WTC11 (cell line): ENCODE measurements at regions not wholly inside any gene's neighbourhood (a gene's known extent, or its start where the extent isn't known, plus 50 kb on each side); places are given as distances from the start of the nearest gene placed in this dataset.

ENCODE experiments used
- ATAC-seq: fragments of 200-7000 bp; cut with Tn5 transposase; 2 replicates; pipeline ENCODE4 v1.10.0; 2021; ENCODE audit warnings: mild to moderate bottlenecking, moderate library complexity
- CTCF ChIA-PET: fragments of 300-600 bp; sonication (Branson Sonifier 250); formaldehyde crosslinking; loops from one replicate; lab custom pipeline; 2021; ENCODE audit warnings: antibody characterized with exemption; lab: Charles Lee
- POLR2A ChIA-PET: fragments of 350-600 bp; sonication (Branson Sonifier 250); formaldehyde crosslinking; loops from one replicate; lab custom pipeline; 2021; ENCODE audit warnings: antibody characterized with exemption; lab: Charles Lee
- DNase-seq: peaks from one replicate; pipeline ENCODE4 v3.0.0; 2021; ENCODE audit warnings: low spot score
- H3K27ac Mint-ChIP-seq: 2 replicates; pipeline ENCODE4 v1.8.0; 2021; ENCODE audit warnings: mixed read lengths
- H3K27me3 Mint-ChIP-seq: 2 replicates; pipeline ENCODE4 v1.8.0; 2021; ENCODE audit warnings: low read depth, mild to moderate bottlenecking, moderate library complexity, mixed read lengths
- H3K36me3 Mint-ChIP-seq: 2 replicates; pipeline ENCODE4 v1.8.0; 2021; ENCODE audit warnings: mixed read lengths
- H3K4me1 Mint-ChIP-seq: 2 replicates; pipeline ENCODE4 v1.8.0; 2022; ENCODE audit warnings: mixed read lengths
- H3K4me3 Mint-ChIP-seq: 2 replicates; pipeline ENCODE4 v1.8.0; 2021; ENCODE audit warnings: mild to moderate bottlenecking, moderate library complexity, mixed read lengths
- H3K9me3 Mint-ChIP-seq: 2 replicates; pipeline ENCODE4 v1.8.0; 2021; ENCODE audit warnings: mixed read lengths
- ATF3 ChIP-seq: sonication (generic); formaldehyde crosslinking; conservative IDR thresholded peaks from 2 replicates; pipeline ENCODE4 v1.8.1; 2022; ENCODE audit warnings: mild to moderate bottlenecking, missing genetic modification reagents
- FOXK1 ChIP-seq: sonication (generic); formaldehyde crosslinking; IDR thresholded peaks from 2 replicates; pipeline ENCODE4 v1.8.0; 2022; ENCODE audit warnings: mild to moderate bottlenecking, moderate library complexity, missing genetic modification reagents
- GTF2I ChIP-seq: fragments of 250-450 bp; sonication (Bioruptor Pico); conservative IDR thresholded peaks from 2 replicates; pipeline ENCODE4 v1.4.0; 2021; ENCODE audit warnings: mild to moderate bottlenecking
- HMGA2 ChIP-seq: fragments of 250-450 bp; sonication (Bioruptor Pico); IDR thresholded peaks from 2 replicates; pipeline ENCODE4 v1.4.0; 2021; ENCODE audit warnings: mild to moderate bottlenecking, moderate library complexity
- IRF2 ChIP-seq: sonication (generic); formaldehyde crosslinking; IDR thresholded peaks from 2 replicates; pipeline ENCODE4 v1.8.0; 2022; ENCODE audit warnings: low read depth, missing genetic modification reagents, borderline replicate concordance
- MXD4 ChIP-seq: fragments of 250-450 bp; sonication (Bioruptor Pico); IDR thresholded peaks from 2 replicates; pipeline ENCODE4 v1.8.0; 2021; ENCODE audit warnings: mild to moderate bottlenecking, moderate library complexity, borderline replicate concordance
- NFE2L1 ChIP-seq: sonication (generic); formaldehyde crosslinking; IDR thresholded peaks from 2 replicates; pipeline ENCODE4 v1.8.1; 2023; ENCODE audit warnings: missing genetic modification reagents
- NR3C1 ChIP-seq: sonication (generic); formaldehyde crosslinking; conservative IDR thresholded peaks from 2 replicates; pipeline ENCODE4 v1.8.1; 2023; ENCODE audit warnings: low read depth, mild to moderate bottlenecking, missing genetic modification reagents
- PRRX2 ChIP-seq: fragments of 250-450 bp; sonication (Bioruptor Pico); IDR thresholded peaks from 2 replicates; pipeline ENCODE4 v1.8.0; 2021; ENCODE audit warnings: mild to moderate bottlenecking
- TCF7 ChIP-seq: sonication (generic); formaldehyde crosslinking; IDR thresholded peaks from 2 replicates; pipeline ENCODE4 v1.8.0; 2022; ENCODE audit warnings: mild to moderate bottlenecking, low read depth, missing genetic modification reagents, moderate library complexity
- TEAD1 ChIP-seq: sonication (generic); formaldehyde crosslinking; IDR thresholded peaks from 2 replicates; pipeline ENCODE4 v1.8.0; 2022; ENCODE audit warnings: mild to moderate bottlenecking, missing genetic modification reagents
- TP53 ChIP-seq: sonication (generic); formaldehyde crosslinking; IDR thresholded peaks from 2 replicates; pipeline ENCODE4 v1.8.1; 2023; ENCODE audit warnings: mild to moderate bottlenecking, missing genetic modification reagents
- USF1 ChIP-seq: sonication (generic); formaldehyde crosslinking; IDR thresholded peaks from 2 replicates; pipeline ENCODE4 v1.8.0; 2022; ENCODE audit warnings: mild to moderate bottlenecking, missing genetic modification reagents
- ZNF263 ChIP-seq: sonication (generic); formaldehyde crosslinking; IDR thresholded peaks from 2 replicates; pipeline ENCODE4 v1.8.1; 2022; ENCODE audit warnings: low read depth, mild to moderate bottlenecking, moderate library complexity, missing genetic modification reagents
- ZNF423 ChIP-seq: fragments of 250-450 bp; sonication (Bioruptor Pico); IDR thresholded peaks from 2 replicates; pipeline ENCODE4 v2.1.2; 2022; ENCODE audit warnings: mild to moderate bottlenecking, moderate library complexity
- ZNF425 ChIP-seq: fragments of 250-450 bp; sonication (Bioruptor Pico); conservative IDR thresholded peaks from 2 replicates; pipeline ENCODE4 v1.9.0; 2021; ENCODE audit warnings: mild to moderate bottlenecking
- ZNF671 ChIP-seq: fragments of 250-450 bp; sonication (Bioruptor Pico); IDR thresholded peaks from 2 replicates; pipeline ENCODE4 v1.8.0; 2021; ENCODE audit warnings: mild to moderate bottlenecking
- TF ChIP-seq, protein P1 (sequence below): fragments of 250-450 bp; sonication (Bioruptor Pico); IDR thresholded peaks from 2 replicates; pipeline ENCODE4 v2.1.2; 2022; ENCODE audit warnings: mild to moderate bottlenecking, moderate library complexity
- TF ChIP-seq, protein P2 (sequence below): fragments of 250-450 bp; sonication (Bioruptor Pico); IDR thresholded peaks from 2 replicates; pipeline ENCODE4 v1.9.0; 2021; ENCODE audit warnings: moderate library complexity, mild to moderate bottlenecking, inconsistent platforms, borderline replicate concordance
- TF ChIP-seq, protein P3 (sequence below): sonication (generic); formaldehyde crosslinking; IDR thresholded peaks from 2 replicates; pipeline ENCODE4 v1.8.1; 2022; ENCODE audit warnings: mild to moderate bottlenecking, moderate library complexity, missing genetic modification reagents
- TF ChIP-seq, protein P4 (sequence below): sonication (generic); formaldehyde crosslinking; IDR thresholded peaks from 2 replicates; pipeline ENCODE4 v1.8.0; 2023; ENCODE audit warnings: mild to moderate bottlenecking, missing genetic modification reagents

GRCh38 chr5:89059274-89059673, 176.3 kb upstream of the MEF2C start (continued):
- TF ChIP-seq, protein P1, sequence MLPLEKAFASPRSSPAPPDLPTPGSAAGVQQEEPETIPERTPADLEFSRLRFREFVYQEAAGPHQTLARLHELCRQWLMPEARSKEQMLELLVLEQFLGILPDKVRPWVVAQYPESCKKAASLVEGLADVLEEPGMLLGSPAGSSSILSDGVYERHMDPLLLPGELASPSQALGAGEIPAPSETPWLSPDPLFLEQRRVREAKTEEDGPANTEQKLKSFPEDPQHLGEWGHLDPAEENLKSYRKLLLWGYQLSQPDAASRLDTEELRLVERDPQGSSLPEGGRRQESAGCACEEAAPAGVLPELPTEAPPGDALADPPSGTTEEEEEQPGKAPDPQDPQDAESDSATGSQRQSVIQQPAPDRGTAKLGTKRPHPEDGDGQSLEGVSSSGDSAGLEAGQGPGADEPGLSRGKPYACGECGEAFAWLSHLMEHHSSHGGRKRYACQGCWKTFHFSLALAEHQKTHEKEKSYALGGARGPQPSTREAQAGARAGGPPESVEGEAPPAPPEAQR (CRISPR knock-in tag), result no peak
- no peak for TF ChIP-seq MXD4 (CRISPR knock-in tag)

- Mint-ChIP-seq H3K36me3 (peaks cover 8% of the 10 kb centered on the region), H3K4me3 (no peak overlapping the region), H3K27ac (no peak overlapping the region), H3K4me1 (peaks cover 3% of the 10 kb centered on the region; the same call in 1 of the 2 replicates), H3K27me3 (0 out of 2 replicates have a peak, but pooled peaks cover under 1% of the 10 kb centered on the region), H3K9me3 (peaks cover 9% of the 10 kb centered on the region)
- no peak for DNase-seq
- TF ChIP-seq TP53 (CRISPR knock-in tag) (no peak), ZNF671 (no peak), NR3C1 (CRISPR knock-in tag) (no peak), TCF7 (CRISPR knock-in tag) (no peak), ATF3 (CRISPR knock-in tag) (no peak), USF1 (no peak)
- TF ChIP-seq, protein P2, sequence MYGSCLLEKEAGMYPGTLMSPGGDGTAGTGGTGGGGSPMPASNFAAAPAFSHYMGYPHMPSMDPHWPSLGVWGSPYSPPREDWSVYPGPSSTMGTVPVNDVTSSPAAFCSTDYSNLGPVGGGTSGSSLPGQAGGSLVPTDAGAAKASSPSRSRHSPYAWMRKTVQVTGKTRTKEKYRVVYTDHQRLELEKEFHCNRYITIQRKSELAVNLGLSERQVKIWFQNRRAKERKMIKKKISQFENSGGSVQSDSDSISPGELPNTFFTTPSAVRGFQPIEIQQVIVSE (CRISPR knock-in tag), result no peak
- CTCF ChIA-PET, result no interaction called here
- POLR2A ChIA-PET, result no interaction called here
- ATAC-seq, result no peak
Observed at GRCh38 chr5:89055695-89056085, 172.7 kb upstream of the MEF2C start.

GRCh38 chr5:89055015-89055694, 172.2 kb upstream of the MEF2C start:
- DNase-seq (no peak), ATAC-seq (no peak)
- ChIA-PET CTCF (no interaction called here), POLR2A (no interaction called here)
- peaks cover 3% of the 10 kb centered on the region; the same call in 1 of the 2 replicates for H3K4me1 Mint-ChIP-seq
- H3K9me3 Mint-ChIP-seq, result peaks cover 14% of the 10 kb centered on the region
- H3K27ac Mint-ChIP-seq, result no peak overlapping the region
- H3K4me3 Mint-ChIP-seq, result no peak overlapping the region
- H3K36me3 Mint-ChIP-seq, result peaks cover 14% of the 10 kb centered on the region
- TF ChIP-seq FOXK1 (no peak), IRF2 (no peak), ZNF263 (CRISPR knock-in tag) (no peak)
- TF ChIP-seq, protein P3, sequence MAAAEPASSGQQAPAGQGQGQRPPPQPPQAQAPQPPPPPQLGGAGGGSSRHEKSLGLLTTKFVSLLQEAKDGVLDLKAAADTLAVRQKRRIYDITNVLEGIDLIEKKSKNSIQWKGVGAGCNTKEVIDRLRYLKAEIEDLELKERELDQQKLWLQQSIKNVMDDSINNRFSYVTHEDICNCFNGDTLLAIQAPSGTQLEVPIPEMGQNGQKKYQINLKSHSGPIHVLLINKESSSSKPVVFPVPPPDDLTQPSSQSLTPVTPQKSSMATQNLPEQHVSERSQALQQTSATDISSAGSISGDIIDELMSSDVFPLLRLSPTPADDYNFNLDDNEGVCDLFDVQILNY (CRISPR knock-in tag), result no peak
- 0 out of 2 replicates have a peak, but pooled peaks cover 3% of the 10 kb centered on the region for H3K27me3 Mint-ChIP-seq

- ATAC-seq, result no peak
- CTCF ChIA-PET, result interaction anchor here (0.6 kb wide), 1 partner anchor 12 kb away, joined by 3 read pairs; no protein-coding TSS in a partner anchor
- Mint-ChIP-seq H3K4me3 (no peak overlapping the region), H3K36me3 (peaks cover 27% of the 10 kb centered on the region), H3K9me3 (peaks cover 31% of the 10 kb centered on the region), H3K27ac (no peak overlapping the region), H3K4me1 (peaks cover 3% of the 10 kb centered on the region; the same call in 1 of the 2 replicates), H3K27me3 (0 out of 2 replicates have a peak, but pooled peaks cover 3% of the 10 kb centered on the region)
- DNase-seq, result no peak
- POLR2A ChIA-PET, result no interaction called here
- TF ChIP-seq TEAD1, result no peak
- TF ChIP-seq HMGA2 (CRISPR knock-in tag), result no peak
- TF ChIP-seq ZNF425 (CRISPR knock-in tag), result no peak
- TF ChIP-seq PRRX2 (CRISPR knock-in tag), result no peak
- TF ChIP-seq, protein P4, sequence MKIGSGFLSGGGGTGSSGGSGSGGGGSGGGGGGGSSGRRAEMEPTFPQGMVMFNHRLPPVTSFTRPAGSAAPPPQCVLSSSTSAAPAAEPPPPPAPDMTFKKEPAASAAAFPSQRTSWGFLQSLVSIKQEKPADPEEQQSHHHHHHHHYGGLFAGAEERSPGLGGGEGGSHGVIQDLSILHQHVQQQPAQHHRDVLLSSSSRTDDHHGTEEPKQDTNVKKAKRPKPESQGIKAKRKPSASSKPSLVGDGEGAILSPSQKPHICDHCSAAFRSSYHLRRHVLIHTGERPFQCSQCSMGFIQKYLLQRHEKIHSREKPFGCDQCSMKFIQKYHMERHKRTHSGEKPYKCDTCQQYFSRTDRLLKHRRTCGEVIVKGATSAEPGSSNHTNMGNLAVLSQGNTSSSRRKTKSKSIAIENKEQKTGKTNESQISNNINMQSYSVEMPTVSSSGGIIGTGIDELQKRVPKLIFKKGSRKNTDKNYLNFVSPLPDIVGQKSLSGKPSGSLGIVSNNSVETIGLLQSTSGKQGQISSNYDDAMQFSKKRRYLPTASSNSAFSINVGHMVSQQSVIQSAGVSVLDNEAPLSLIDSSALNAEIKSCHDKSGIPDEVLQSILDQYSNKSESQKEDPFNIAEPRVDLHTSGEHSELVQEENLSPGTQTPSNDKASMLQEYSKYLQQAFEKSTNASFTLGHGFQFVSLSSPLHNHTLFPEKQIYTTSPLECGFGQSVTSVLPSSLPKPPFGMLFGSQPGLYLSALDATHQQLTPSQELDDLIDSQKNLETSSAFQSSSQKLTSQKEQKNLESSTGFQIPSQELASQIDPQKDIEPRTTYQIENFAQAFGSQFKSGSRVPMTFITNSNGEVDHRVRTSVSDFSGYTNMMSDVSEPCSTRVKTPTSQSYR (CRISPR knock-in tag), result no peak
- TF ChIP-seq GTF2I (CRISPR knock-in tag), result no peak
- TF ChIP-seq, protein P2 (CRISPR knock-in tag), result no peak
- TF ChIP-seq NFE2L1 (CRISPR knock-in tag), result no peak
- TF ChIP-seq ZNF423 (CRISPR knock-in tag), result no peak
Observed at GRCh38 chr5:89053547-89053946, 170.6 kb upstream of the MEF2C start.
